DND-41 (cell line): ENCODE measurements at regions not wholly inside any gene's neighbourhood (a gene's known extent, or its start where the extent isn't known, plus 50 kb on each side); places are given as distances from the start of the nearest gene placed in this dataset.

ENCODE experiments used
- ATAC-seq: fragments of 200-7000 bp; cut with Tn5 transposase; 3 replicates; pipeline ENCODE4 v1.9.1; 2021; ENCODE audit warnings: low read depth; ENCODE audit not compliant: insufficient read depth
- DNase-seq: peaks from one replicate; pipeline ENCODE4 v3.0.0-alpha.2; 2020
- H2AFZ ChIP-seq: 2 replicates; pipeline ENCODE4 v1.6.0; 2012; ENCODE audit warnings: low read depth, low read length
- H3K27ac ChIP-seq: 2 replicates; pipeline ENCODE4 v1.5.1; 2012; ENCODE audit warnings: low read length, inconsistent platforms
- H3K27me3 ChIP-seq: fragments of 200-600 bp; sonication (generic); 2 replicates; pipeline ENCODE4 v1.6.0; 2012; ENCODE audit warnings: low read length, mild to moderate bottlenecking, inconsistent platforms; ENCODE audit not compliant: insufficient read depth, poor library complexity
- H3K36me3 ChIP-seq: 2 replicates; pipeline ENCODE4 v1.5.1; 2012; ENCODE audit warnings: low read length, inconsistent platforms; ENCODE audit not compliant: insufficient read depth
- H3K4me1 ChIP-seq: 2 replicates; pipeline ENCODE4 v1.5.1; 2012; ENCODE audit warnings: mild to moderate bottlenecking, low read length; ENCODE audit not compliant: insufficient read depth
- H3K4me2 ChIP-seq: 2 replicates; pipeline ENCODE4 v1.6.0; 2012; ENCODE audit warnings: mild to moderate bottlenecking, moderate library complexity, low read length, inconsistent platforms; ENCODE audit not compliant: insufficient read depth
- H3K4me3 ChIP-seq, 2 experiments: fragments of 200-600 bp in 1 of 2; shearing (Covaris generic) in 1 of 2; 2 replicates each; pipeline ENCODE4 v1.5.1; 2012 to 2016; ENCODE audit warnings: inconsistent platforms in 2 of 2, low read length in 2 of 2, mild to moderate bottlenecking in 2 of 2, low read depth in 1 of 2, moderate library complexity in 1 of 2
- H3K79me2 ChIP-seq: 2 replicates; pipeline ENCODE4 v1.6.0; 2012; ENCODE audit warnings: low read length, inconsistent platforms; ENCODE audit not compliant: insufficient read depth
- H3K9ac ChIP-seq: 2 replicates; pipeline ENCODE4 v1.6.0; 2012; ENCODE audit warnings: low read depth, mild to moderate bottlenecking, inconsistent platforms, low read length, moderate library complexity
- H3K9me3 ChIP-seq: 2 replicates; pipeline ENCODE4 v1.5.1; 2012; ENCODE audit warnings: low read length, moderate library complexity, mild to moderate bottlenecking, inconsistent platforms; ENCODE audit not compliant: insufficient read depth, severe bottlenecking
- H4K20me1 ChIP-seq: 2 replicates; pipeline ENCODE4 v1.6.0; 2012; ENCODE audit warnings: low read length; ENCODE audit not compliant: insufficient read depth
- CTCF ChIP-seq: IDR thresholded peaks from 2 replicates; pipeline ENCODE4 v1.5.1; 2012; ENCODE audit warnings: borderline replicate concordance, low read length, moderate library complexity, mild to moderate bottlenecking; ENCODE audit not compliant: poor library complexity, severe bottlenecking; ENCODE audit errors: extremely low read depth
- EZH2 ChIP-seq: IDR thresholded peaks from 3 replicates; pipeline ENCODE4 v1.6.1; 2012; ENCODE audit warnings: borderline replicate concordance, low read depth, mild to moderate bottlenecking, moderate library complexity, low read length, inconsistent platforms; ENCODE audit not compliant: severe bottlenecking

DNA sequence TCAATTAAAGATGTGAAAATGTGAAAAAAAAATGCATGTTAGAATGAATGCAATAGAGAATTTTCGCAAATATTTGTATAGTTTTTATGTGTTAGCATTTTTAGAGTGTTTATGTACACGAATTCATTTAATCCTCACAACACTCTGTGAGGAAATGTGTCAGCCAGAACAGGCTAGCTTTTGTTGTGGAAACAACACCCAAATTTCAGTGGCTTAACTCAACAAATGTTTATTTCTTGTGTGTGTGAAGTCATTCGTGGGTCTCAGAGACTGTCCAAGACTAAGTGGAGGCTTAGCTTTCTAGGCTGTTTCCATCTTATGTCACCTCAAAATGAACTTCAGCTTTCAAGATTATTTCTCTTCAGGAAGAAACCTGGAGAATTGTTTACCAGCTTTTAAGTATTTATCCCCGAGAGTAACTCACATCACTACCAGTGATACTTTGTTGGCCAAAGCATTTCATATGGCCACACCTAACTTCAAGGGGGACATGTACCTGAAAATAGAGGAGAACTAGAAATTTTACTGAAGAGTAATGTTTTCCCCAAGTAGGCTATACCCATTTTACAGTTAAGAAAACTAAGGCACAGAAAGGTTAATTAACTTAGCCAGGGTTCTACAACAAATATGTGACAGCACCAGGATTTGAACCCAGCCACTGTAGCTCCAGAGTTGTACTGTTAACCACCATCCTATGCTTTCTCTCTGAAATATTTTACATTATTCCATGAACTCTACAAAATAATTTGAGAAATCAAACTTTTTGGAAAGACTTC lies 306.1 kb downstream of the QKI start:
- H3K9ac ChIP-seq, result no peak overlapping the region
- H3K4me2 ChIP-seq, result no peak overlapping the region
- no peaks in the 10 kb centered on the region for H3K79me2 ChIP-seq
- H3K36me3 ChIP-seq, result no peaks in the 10 kb centered on the region
- no peak for DNase-seq
- H2AFZ ChIP-seq, result no peak overlapping the region
- ATAC-seq, result no peak
- no peak overlapping the region for H3K4me3 ChIP-seq
- no peak overlapping the region for H3K27ac ChIP-seq
- H3K27me3 ChIP-seq, result no peaks in the 10 kb centered on the region
- TF ChIP-seq CTCF (no peak), EZH2 (no peak)
- H4K20me1 ChIP-seq, result no peaks in the 10 kb centered on the region
- no peaks in the 10 kb centered on the region for H3K4me1 ChIP-seq
- H3K9me3 ChIP-seq, result no peaks in the 10 kb centered on the region

DNA sequence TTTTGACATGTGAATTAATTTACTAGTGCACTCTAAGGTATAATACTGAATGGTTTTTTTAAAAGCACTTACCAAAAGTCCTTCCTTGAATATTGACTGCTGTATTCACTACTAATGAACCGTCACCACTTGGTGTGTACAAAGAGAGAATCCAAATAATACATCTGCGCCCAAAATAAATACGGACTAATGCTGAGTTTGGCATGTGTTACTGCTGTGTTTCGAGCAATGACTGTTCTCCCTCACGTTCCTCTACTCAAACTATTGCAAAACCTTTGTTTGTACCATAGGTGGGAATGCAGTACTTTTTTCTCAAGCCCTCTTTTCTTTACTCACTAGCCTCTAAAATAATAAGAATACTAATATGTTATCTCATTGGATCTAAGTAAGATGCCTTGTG lies 305.5 kb downstream of the QKI start:
- H3K4me1 ChIP-seq, result no peaks in the 10 kb centered on the region
- TF ChIP-seq EZH2 (no peak), CTCF (no peak)
- H3K4me3 ChIP-seq, result no peak overlapping the region
- no peaks in the 10 kb centered on the region for H3K9me3 ChIP-seq
- ATAC-seq, result no peak
- no peak for DNase-seq
- no peak overlapping the region for H2AFZ ChIP-seq
- H4K20me1 ChIP-seq, result no peaks in the 10 kb centered on the region
- no peak overlapping the region for H3K9ac ChIP-seq
- no peaks in the 10 kb centered on the region for H3K36me3 ChIP-seq
- no peak overlapping the region for H3K4me2 ChIP-seq
- H3K79me2 ChIP-seq, result no peaks in the 10 kb centered on the region
- no peak overlapping the region for H3K27ac ChIP-seq
- H3K27me3 ChIP-seq, result no peaks in the 10 kb centered on the region

- H2AFZ ChIP-seq, result no peak overlapping the region
- TF ChIP-seq EZH2 (no peak), CTCF (no peak)
- no peak overlapping the region for H3K4me2 ChIP-seq
- H4K20me1 ChIP-seq, result no peaks in the 10 kb centered on the region
- ATAC-seq (no peak), DNase-seq (no peak)
- H3K4me3 ChIP-seq, result no peak overlapping the region
- H3K9ac ChIP-seq, result no peak overlapping the region
- H3K9me3 ChIP-seq, result no peaks in the 10 kb centered on the region
- no peak overlapping the region for H3K27ac ChIP-seq
- no peaks in the 10 kb centered on the region for H3K27me3 ChIP-seq
- H3K4me1 ChIP-seq, result no peaks in the 10 kb centered on the region
- H3K79me2 ChIP-seq, result no peaks in the 10 kb centered on the region
- no peaks in the 10 kb centered on the region for H3K36me3 ChIP-seq
Measured at GRCh38 chr6:163719028-163719742, 304.7 kb downstream of the QKI start.
